H1 (cell line): ENCODE measurements at regions not wholly inside any gene's neighbourhood (a gene's known extent, or its start where the extent isn't known, plus 50 kb on each side); places are given as distances from the start of the nearest gene placed in this dataset.

ENCODE experiments used
- CHD7 ChIP-seq: fragments of 300-600 bp; sonication (generic); IDR thresholded peaks from 2 replicates; pipeline ENCODE4 v1.7.1; 2012; ENCODE audit warnings: low read length, moderate library complexity, mild to moderate bottlenecking, inconsistent platforms; ENCODE audit not compliant: insufficient replicate concordance
- TCF12 ChIP-seq: IDR thresholded peaks from 2 replicates; pipeline ENCODE4 v1.6.1; 2011; ENCODE audit warnings: low read depth, mild to moderate bottlenecking, low read length

GRCh38 chr7:12888717-12889116 is 201.3 kb downstream of the ARL4A start (continued):
- no peak for TF ChIP-seq CHD7
- TF ChIP-seq TCF12 = no peak
